GM12864 (cell line): ENCODE measurements at regions not wholly inside any gene's neighbourhood (a gene's known extent, or its start where the extent isn't known, plus 50 kb on each side); places are given as distances from the start of the nearest gene placed in this dataset.

Source experiments
- DNase-seq: peaks from one replicate; pipeline ENCODE4 v3.0.0-alpha.2; 2011; ENCODE audit warnings: low read depth
- H3K4me3 ChIP-seq: 2 replicates; pipeline ENCODE4 v1.5.1; 2011; ENCODE audit warnings: mild to moderate bottlenecking, low read depth, low read length, control low read depth
- CTCF ChIP-seq: IDR thresholded peaks from 2 replicates; pipeline ENCODE4 v1.5.1; 2011; ENCODE audit warnings: low read depth, mild to moderate bottlenecking, moderate library complexity, low read length, control low read depth, inconsistent platforms; ENCODE audit errors: missing control alignments

- DNase-seq = no peak
- no peak overlapping the region for H3K4me3 ChIP-seq
- TF ChIP-seq CTCF = no peak
Measured at GRCh38 chr3:166447513-166447912, 610.3 kb upstream of the BCHE start.

- H3K4me3 ChIP-seq = no peak overlapping the region
- TF ChIP-seq CTCF = no peak
- no peak for DNase-seq
Measured at GRCh38 chr3:166446986-166447385, 609.8 kb upstream of the BCHE start.

DNA sequence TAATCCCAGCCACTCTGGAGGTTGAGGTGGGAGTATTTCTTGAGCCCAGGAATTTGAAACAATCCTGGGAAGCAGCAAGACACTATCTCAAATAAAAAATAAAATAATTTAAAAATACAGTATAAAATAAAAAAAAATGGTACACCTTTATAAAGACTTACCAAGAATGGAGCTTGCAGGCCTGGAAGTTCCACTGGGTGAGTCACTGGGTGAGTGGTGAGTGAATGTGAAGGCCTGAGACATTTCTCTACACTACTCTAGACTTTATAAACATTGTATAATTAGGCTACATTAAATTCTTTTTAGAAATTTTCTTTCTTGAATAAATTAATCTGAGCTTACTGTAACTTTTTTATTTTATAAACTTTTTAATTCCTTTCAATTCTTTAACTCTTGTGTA, 609.1 kb upstream of the BCHE start:
- no peak for TF ChIP-seq CTCF
- no peak overlapping the region for H3K4me3 ChIP-seq
- DNase-seq = no peak

- TF ChIP-seq CTCF = no peak
- no peak for DNase-seq
- no peak overlapping the region for H3K4me3 ChIP-seq
Measured at GRCh38 chr3:166445865-166446264, 608.6 kb upstream of the BCHE start.

DNA sequence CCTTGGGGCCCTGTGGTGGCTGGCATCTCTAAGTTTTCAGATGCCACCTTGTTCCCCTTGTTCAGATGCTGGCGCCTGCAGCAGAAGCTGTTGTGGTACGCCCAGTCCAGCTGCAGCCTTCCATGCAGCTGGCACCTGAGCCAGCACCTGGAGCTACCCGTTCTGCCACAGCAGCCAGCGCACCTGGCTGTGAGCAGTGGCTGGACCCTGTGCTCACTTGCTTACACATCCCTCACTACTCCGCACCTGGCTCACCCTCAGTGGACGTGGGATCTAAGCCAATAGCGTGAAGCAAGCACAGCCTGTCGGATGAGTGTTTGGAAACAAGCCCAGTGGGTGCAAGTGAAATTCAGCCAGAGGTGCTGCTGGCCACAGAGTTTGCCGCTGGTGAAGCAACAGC, 607.5 kb upstream of the BCHE start:
- H3K4me3 ChIP-seq = no peak overlapping the region
- DNase-seq = no peak
- TF ChIP-seq CTCF = no peak

DNA sequence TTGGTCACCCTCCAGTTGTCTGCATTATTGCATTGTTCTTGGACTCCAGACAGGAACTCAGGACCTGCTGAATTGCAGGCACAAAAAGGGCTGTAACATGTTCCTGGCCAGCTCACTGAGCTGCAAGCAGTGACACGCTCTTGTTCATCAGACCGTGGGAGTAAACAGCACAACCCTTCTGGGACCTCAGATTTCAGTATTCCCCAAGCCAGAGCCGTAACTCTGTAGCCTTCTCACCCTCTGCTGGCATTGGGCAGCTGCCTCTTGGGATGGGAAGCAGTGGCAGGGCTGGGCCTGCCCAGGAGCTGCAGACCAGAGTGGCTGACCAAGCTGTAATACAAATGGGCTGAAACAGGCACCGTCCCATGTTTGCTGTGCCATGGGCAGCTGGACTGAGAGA, 607.1 kb upstream of the BCHE start:
- no peak overlapping the region for H3K4me3 ChIP-seq
- DNase-seq = no peak
- no peak for TF ChIP-seq CTCF

DNA sequence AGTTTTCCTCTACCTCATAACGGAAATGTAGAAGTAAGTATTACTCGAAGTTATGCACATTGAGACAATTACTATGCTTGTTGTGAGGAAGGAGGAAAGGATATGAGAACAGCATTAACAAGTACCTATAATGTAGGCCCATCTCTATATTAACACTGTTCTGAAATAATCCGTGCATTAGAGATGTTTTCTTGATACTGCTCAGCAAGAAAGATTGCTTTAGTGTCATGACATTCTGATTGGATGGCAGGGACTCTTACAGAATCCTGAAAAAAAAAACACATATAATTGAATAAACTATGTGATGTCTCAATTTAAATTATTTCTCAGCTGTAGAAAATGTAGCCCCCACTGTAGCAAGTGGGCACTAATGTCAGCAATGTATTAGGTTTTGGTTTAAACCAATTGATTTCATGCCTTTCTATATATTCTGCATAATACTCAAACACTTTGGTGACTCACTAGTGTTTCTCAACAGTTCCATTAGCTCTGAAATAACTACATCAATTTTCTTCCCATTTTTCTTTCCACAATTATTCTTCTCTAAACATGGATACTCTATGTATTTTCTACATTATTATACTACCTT, 598.3 kb upstream of the BCHE start:
- no peak for TF ChIP-seq CTCF
- DNase-seq = no peak

More for the DNA sequence above, 598.3 kb upstream of the BCHE start:
- H3K4me3 ChIP-seq = no peak overlapping the region
